ENCODE measurements at regions not wholly inside any gene's neighbourhood (a gene's known extent, or its start where the extent isn't known, plus 50 kb on each side); places are given as distances from the start of the nearest gene placed in this dataset.

- DNase-seq, result no peak
- H3K27ac ChIP-seq, result no peak overlapping the region
- TF ChIP-seq CTCF (IDR thresholded peaks at IDR 0.05; ENCODE audit: low read depth, low read length), result no peak
- no peaks in the 10 kb centered on the region for H3K9me3 ChIP-seq (ENCODE audit: severe bottlenecking)
- H3K27me3 ChIP-seq (ENCODE audit: insufficient read depth, low read depth, severe bottlenecking), result peaks cover 6% of the 10 kb centered on the region
- H3K36me3 ChIP-seq, result no peaks in the 10 kb centered on the region
- H3K4me3 ChIP-seq (ENCODE audit: low read depth, low read length), result no peak overlapping the region
These were observed 548.2 kb upstream of the CNKSR2 start for GRCh38 chrX:20825984-20826383.

GRCh38 chrX:20803971-20804370, 537.3 kb upstream of the RPS6KA3 start:
- Histone ChIP-seq H3K4me3 (ENCODE audit: low read depth, low read length) (no peak overlapping the region), H3K27ac (no peak overlapping the region), H3K27me3 (ENCODE audit: insufficient read depth, low read depth, severe bottlenecking) (peaks cover 10% of the 10 kb centered on the region), H3K9me3 (ENCODE audit: severe bottlenecking) (no peaks in the 10 kb centered on the region), H3K36me3 (no peaks in the 10 kb centered on the region)
- no peak for DNase-seq
- TF ChIP-seq CTCF (IDR thresholded peaks at IDR 0.05; ENCODE audit: low read depth, low read length), result no peak

GRCh38 chrX:20802036-20802435, 535.3 kb upstream of the RPS6KA3 start:
- no peak for DNase-seq
- H3K27ac ChIP-seq, result no peak overlapping the region
- no peak overlapping the region for H3K4me3 ChIP-seq (ENCODE audit: low read depth, low read length)
- peaks cover 4% of the 10 kb centered on the region for H3K27me3 ChIP-seq (ENCODE audit: insufficient read depth, low read depth, severe bottlenecking)
- H3K36me3 ChIP-seq, result no peaks in the 10 kb centered on the region
- H3K9me3 ChIP-seq (ENCODE audit: severe bottlenecking), result no peaks in the 10 kb centered on the region
- TF ChIP-seq CTCF (IDR thresholded peaks at IDR 0.05; ENCODE audit: low read depth, low read length), result no peak

- DNase-seq, result no peak
- Histone ChIP-seq H3K27me3 (ENCODE audit: insufficient read depth, low read depth, severe bottlenecking) (peaks cover 3% of the 10 kb centered on the region), H3K27ac (no peak overlapping the region), H3K36me3 (no peaks in the 10 kb centered on the region), H3K9me3 (ENCODE audit: severe bottlenecking) (no peaks in the 10 kb centered on the region), H3K4me3 (ENCODE audit: low read depth, low read length) (no peak overlapping the region)
- no peak for TF ChIP-seq CTCF (IDR thresholded peaks at IDR 0.05; ENCODE audit: low read depth, low read length)
These were observed 529.7 kb upstream of the RPS6KA3 start for GRCh38 chrX:20796450-20796849.

GRCh38 chrX:20789103-20789502, 522.4 kb upstream of the RPS6KA3 start:
- Histone ChIP-seq H3K36me3 (no peaks in the 10 kb centered on the region), H3K9me3 (ENCODE audit: severe bottlenecking) (no peaks in the 10 kb centered on the region), H3K27ac (no peak overlapping the region), H3K27me3 (ENCODE audit: insufficient read depth, low read depth, severe bottlenecking) (peaks cover 8% of the 10 kb centered on the region), H3K4me3 (ENCODE audit: low read depth, low read length) (no peak overlapping the region)
- no peak for TF ChIP-seq CTCF (IDR thresholded peaks at IDR 0.05; ENCODE audit: low read depth, low read length)
- no peak for DNase-seq

GRCh38 chrX:20767346-20767745, 500.6 kb upstream of the RPS6KA3 start:
- DNase-seq, result no peak
- Histone ChIP-seq H3K4me3 (ENCODE audit: low read depth, low read length) (no peak overlapping the region), H3K27ac (no peak overlapping the region), H3K36me3 (no peaks in the 10 kb centered on the region), H3K9me3 (ENCODE audit: severe bottlenecking) (no peaks in the 10 kb centered on the region), H3K27me3 (ENCODE audit: insufficient read depth, low read depth, severe bottlenecking) (peaks cover 2% of the 10 kb centered on the region)
- no peak for TF ChIP-seq CTCF (IDR thresholded peaks at IDR 0.05; ENCODE audit: low read depth, low read length)

All from WERI-Rb-1 (cell line).